ENCODE measurements at regions not wholly inside any gene's neighbourhood (a gene's known extent, or its start where the extent isn't known, plus 50 kb on each side); places are given as distances from the start of the nearest gene placed in this dataset.

DNA sequence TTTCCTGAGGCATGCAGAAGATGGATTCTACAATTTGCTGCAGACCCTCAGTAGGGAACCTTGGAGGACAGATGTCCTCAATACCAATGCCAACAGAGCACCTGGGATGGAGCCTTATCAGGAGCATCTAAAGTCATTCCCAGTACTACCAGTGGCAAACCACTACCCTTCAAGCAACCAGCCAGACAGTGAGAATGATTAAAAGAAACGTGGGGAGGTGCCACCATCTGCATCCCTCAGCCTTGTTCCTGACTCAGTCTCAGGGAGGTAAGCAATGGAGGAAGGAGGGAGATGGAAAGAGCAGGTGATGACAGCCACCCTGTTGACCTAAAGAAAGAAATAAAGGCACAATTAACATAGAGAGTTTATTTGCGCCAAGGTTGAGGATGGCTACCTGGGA, 175.2 kb upstream of the GRIN2B start:
- no peak for DNase-seq

- DNase-seq = no peak
These were observed 175.8 kb upstream of the GRIN2B start for GRCh38 chr12:14157088-14157747.

- DNase-seq = no peak
These were observed 182.9 kb upstream of the GRIN2B start for GRCh38 chr12:14164266-14164665.

- peak; percentile 76 for DNase-seq
These were observed 185.7 kb upstream of the GRIN2B start for GRCh38 chr12:14167005-14167628.

DNA sequence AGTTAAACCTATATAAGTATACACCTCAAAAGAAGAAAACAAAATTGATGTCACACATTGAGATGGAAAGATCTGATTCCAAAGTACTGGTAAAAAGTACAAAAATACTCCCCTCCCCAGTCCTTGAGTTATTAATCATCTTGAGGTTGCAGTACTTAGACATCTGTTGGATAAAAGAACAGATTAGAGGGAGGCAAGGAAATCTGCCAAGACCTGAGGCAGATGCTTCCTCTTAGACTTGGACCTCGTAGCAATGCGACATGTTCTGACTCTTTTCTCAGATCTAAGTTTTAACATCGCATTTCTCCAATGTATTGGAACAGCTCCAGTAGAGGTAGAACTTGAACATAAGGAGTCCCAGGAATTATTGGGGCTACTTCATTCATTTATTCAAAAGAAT, 187.9 kb upstream of the GRIN2B start:
- peak; percentile 83 for DNase-seq

DNA sequence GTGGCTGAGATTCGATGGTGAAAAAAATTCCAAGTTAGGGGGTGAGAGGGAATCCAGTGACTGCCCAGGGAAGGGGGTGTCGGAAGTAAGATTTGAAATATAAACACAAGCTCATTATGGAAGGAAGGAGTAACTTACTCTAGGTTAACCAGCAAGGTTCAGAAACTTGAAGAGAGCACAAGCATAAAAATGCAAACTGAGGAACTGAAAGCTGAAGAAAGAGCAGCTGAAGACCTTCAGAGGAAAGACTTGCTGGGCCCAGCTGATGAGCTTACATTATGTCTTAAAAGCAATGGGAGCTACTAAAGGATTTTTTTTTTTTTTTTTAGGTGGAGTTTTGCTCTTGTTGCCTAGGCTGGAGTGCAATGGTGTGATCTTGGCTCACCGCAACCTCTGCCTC, 189.7 kb upstream of the GRIN2B start:
- no peak for DNase-seq

DNA sequence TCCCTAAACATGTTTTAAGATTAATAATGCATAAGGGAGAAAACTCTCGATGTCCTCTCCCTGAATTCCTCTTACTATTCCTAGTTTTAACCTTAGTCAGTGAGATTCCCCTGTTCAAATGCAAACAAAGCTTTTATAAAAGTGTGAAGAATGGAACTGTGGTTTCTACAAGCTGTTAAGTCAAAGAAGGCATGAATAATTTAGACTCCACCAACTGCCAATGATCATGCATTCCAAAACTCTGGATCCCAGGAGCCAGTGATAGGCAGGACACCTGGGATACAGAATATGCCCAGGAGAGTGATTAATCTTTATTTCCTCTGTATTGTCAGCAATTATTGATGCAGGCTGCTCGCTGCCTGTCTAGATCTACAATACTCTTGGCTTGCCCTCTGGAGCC, 190.3 kb upstream of the ATF7IP start:
- no peak for DNase-seq

DNA sequence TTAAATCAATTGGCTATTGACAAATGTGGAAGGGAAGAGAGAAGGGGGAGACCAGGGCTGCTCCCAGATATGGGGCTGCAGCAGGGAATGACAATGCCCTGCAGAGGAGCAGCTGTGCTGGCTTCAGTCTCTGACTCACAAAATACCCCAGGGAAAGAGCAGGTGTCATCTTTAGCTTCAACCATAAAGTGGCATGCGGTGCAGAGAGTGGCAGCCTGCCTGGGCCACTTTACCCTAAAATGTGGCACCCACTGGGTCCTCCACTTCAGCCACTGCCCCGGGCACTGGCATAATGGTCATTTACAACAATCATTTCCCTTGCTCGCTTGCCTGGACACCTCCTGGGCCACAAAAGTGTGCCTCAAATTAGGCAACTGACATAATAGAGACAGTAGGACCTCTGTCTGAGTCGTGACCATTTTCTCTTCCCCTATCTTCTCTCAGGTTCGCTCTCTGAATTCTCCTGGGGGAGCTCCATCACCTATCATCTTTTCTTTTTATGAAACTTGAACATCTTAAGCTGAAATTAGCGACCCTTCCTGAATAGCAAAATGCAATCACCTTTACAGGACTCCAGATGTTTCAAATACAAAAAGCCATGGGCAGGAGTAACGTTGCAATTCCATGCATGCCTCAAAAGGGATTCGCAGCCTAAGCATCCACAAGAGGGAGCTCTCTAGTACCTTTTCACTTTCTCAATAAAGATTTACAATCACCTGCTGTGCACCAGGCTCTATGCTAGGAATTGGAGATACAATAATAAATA, 179.9 kb upstream of the ATF7IP start:
- DNase-seq = peak; percentile 82

- no peak for DNase-seq
These were observed 179.3 kb upstream of the ATF7IP start for GRCh38 chr12:14186193-14186502.

DNA sequence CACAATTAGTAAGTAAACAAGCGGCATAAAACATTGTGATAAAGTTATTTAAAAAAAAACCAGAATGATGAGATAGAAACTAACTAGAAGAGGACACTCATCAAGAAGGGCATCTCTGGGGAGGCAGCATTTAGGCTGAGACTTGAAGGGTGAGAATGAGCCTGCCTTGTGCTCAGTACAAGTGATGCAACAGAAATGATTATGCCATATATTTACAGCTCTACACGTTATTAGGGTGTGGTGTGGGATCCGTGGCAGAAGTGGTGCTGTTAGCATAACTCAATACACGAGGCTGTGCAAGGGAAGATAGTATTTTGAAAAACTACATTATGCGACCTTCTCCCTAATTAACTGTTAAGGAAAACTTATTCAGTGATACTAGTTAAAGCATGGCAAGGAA, 178.5 kb upstream of the ATF7IP start:
- DNase-seq = no peak

GRCh38 chr12:14187966-14188365, 177.5 kb upstream of the ATF7IP start:
- DNase-seq = no peak

GRCh38 chr12:14188744-14189143, 176.7 kb upstream of the ATF7IP start:
- DNase-seq = no peak

GRCh38 chr12:14190694-14191093, 174.8 kb upstream of the ATF7IP start:
- no peak for DNase-seq

- no peak for DNase-seq
These were observed 173.9 kb upstream of the ATF7IP start for GRCh38 chr12:14191612-14192011.

GRCh38 chr12:14193639-14194038, 171.8 kb upstream of the ATF7IP start:
- peak; percentile 68 for DNase-seq

DNA sequence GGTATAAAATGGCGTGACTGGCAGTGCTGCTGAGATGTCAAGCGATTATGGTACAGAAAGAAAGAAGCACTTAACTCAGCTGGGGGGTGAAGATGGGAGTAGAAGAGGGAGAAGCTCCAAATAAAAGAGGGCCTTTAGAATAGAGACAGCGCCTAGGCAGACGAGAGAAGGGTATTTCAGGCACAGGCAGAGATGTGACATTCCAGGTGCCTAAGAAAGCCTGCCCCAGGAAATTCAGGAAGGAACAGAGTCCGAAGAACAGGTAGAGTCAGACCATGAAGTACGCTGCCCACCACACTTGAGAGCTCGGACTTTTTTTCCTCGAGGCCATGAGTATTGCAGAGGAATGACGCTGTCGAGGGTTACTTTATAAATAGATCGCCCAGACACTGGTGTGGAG, 170.9 kb upstream of the ATF7IP start:
- no peak for DNase-seq

GRCh38 chr12:14199455-14200198, 165.9 kb upstream of the ATF7IP start:
- no peak for DNase-seq

GRCh38 chr12:14200598-14200997, 164.9 kb upstream of the ATF7IP start:
- DNase-seq = no peak

GRCh38 chr12:14201291-14201690, 164.2 kb upstream of the ATF7IP start:
- peak; percentile 14 for DNase-seq

- no peak for DNase-seq
These were observed 157.5 kb upstream of the ATF7IP start for GRCh38 chr12:14207905-14208551.

DNA sequence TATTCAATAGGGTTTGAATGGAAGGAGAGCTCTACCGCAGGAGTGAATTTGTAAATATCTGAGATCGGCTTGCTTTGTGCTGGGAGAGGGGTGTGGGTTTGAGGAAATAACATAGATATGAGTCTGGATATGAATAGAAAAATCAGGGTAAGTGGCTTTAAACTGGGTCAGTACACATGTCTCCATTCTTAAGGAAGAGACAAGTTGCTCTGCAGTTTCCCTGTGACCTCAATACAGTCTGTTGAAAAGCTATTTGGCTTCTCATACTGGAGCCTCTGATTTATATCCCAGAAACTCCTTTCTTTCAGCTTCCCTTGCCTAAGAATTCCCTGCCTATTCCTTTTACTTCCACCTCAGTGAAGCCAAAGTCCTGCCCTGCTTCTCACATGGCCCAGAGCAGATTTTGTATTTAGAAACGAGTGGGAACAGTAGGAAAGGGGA, 153.5 kb upstream of the ATF7IP start:
- DNase-seq = no peak

GRCh38 chr12:14213542-14213941, 151.9 kb upstream of the ATF7IP start:
- no peak for DNase-seq

GRCh38 chr12:14214495-14214894, 151.0 kb upstream of the ATF7IP start:
- DNase-seq = no peak

All from NCI-H82 (cell line).